ENCODE measurements at regions not wholly inside any gene's neighbourhood (a gene's known extent, or its start where the extent isn't known, plus 50 kb on each side); places are given as distances from the start of the nearest gene placed in this dataset.

DNA sequence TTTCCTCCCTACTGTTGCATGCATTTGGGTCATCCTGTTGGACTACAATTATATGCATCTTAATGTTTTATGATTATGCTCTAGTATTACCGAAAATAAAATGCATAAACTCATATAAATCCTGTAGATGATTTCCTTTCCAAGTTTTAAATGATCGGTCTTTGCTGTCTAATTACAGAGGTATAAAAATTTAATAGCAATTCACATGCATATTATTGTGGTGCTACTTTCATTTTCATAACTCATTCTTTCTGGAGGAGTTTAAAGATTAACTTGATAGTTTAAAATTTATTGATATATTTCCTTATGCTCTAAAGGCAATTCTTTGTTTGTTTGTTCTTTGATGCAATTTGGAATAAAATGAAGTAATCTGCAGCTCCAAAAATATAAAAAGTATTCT is 1475.1 kb downstream of the MAT2B start:
- ChIA-PET POLR2A (no interaction called here), CTCF (no interaction called here)
- Histone ChIP-seq H3K9ac (ENCODE audit: low read length) (no peak overlapping the region), H3K27ac (ENCODE audit: low read length in 2 of 2) (no peak overlapping the region), H3K4me2 (replicated peaks; ENCODE audit: low read depth, low read length, poor library complexity, severe bottlenecking) (no peak overlapping the region), H4K20me1 (ENCODE audit: control insufficient read depth, insufficient read depth, low read length, poor library complexity, severe bottlenecking) (no peaks in the 10 kb centered on the region), H3K4me3 (ENCODE audit: control extremely low read depth in 1 of 5, extremely low read depth in 1 of 5, insufficient read depth in 1 of 5, low read depth in 2 of 5, low read length in 4 of 5) (no peak overlapping the region), H2AFZ (ENCODE audit: insufficient read depth, low read depth, low read length, poor library complexity, severe bottlenecking) (no peak overlapping the region), H3K9me3 (ENCODE audit: control extremely low read depth in 1 of 3, control insufficient read depth in 2 of 3, insufficient read depth in 1 of 3, low read length in 2 of 3) (no peaks in the 10 kb centered on the region), H3K27me3 (replicated peaks in 1 of 4; ENCODE audit: control extremely low read depth in 1 of 4, control insufficient read depth in 3 of 4, insufficient read depth in 4 of 4, low read length in 3 of 4) (no peaks in the 10 kb centered on the region), H3K79me2 (ENCODE audit: control insufficient read depth, insufficient read depth, low read length) (no peaks in the 10 kb centered on the region), H3K36me3 (replicated peaks in 1 of 2; ENCODE audit: control extremely low read depth in 1 of 2, control insufficient read depth in 1 of 2, extremely low read depth in 1 of 2, insufficient read depth in 2 of 2, low read length in 1 of 2) (no peaks in the 10 kb centered on the region), H3K4me1 (ENCODE audit: control insufficient read depth in 2 of 2, insufficient read depth in 2 of 2, low read length in 2 of 2) (no peaks in the 10 kb centered on the region)
- no peak for TF ChIP-seq EZH2 (IDR thresholded peaks at IDR 0.05; ENCODE audit: borderline replicate concordance, insufficient read depth, low read depth, low read length, poor library complexity, severe bottlenecking)
- TF ChIP-seq, protein P1, sequence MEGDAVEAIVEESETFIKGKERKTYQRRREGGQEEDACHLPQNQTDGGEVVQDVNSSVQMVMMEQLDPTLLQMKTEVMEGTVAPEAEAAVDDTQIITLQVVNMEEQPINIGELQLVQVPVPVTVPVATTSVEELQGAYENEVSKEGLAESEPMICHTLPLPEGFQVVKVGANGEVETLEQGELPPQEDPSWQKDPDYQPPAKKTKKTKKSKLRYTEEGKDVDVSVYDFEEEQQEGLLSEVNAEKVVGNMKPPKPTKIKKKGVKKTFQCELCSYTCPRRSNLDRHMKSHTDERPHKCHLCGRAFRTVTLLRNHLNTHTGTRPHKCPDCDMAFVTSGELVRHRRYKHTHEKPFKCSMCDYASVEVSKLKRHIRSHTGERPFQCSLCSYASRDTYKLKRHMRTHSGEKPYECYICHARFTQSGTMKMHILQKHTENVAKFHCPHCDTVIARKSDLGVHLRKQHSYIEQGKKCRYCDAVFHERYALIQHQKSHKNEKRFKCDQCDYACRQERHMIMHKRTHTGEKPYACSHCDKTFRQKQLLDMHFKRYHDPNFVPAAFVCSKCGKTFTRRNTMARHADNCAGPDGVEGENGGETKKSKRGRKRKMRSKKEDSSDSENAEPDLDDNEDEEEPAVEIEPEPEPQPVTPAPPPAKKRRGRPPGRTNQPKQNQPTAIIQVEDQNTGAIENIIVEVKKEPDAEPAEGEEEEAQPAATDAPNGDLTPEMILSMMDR (IDR thresholded peaks at IDR 0.05): no peak
- no peak for ATAC-seq (ENCODE audit: low read depth)
- no CpG with 5 or more reads among the region's 2 CpGs for whole genome bisulfite sequencing (ENCODE audit: insufficient coverage)
- Mint-ChIP-seq H3K27ac (no peak overlapping the region), H3K27me3 (no peaks in the 10 kb centered on the region), H3K9me3 (ENCODE audit: insufficient read depth) (peaks cover 11% of the 10 kb centered on the region), H3K4me1 (no peaks in the 10 kb centered on the region), H3K4me3 (no peak overlapping the region)
- no peak for DNase-seq
- intact Hi-C loops (cut with micrococcal nuclease): no loop called here

DNA sequence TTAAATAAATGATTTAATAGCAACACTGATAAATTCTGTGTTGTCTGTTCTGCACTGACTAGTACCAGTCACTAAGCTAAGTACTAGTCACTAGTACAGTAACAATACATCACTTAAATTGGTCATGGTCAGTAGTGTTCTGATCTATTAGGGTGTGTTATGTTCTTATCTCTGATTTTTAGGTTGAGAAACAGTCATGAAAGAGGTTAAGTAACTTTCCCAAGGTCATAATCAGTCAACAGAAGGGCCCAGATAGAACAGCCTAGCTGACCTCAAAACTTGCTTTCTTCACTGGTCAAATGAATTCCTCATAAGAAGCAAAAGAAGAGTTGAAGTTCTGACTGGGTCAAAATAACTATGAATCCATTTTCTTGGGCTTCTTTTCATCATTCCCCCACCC is 1492.7 kb downstream of the MAT2B start:
- Mint-ChIP-seq H3K4me3 (no peak overlapping the region), H3K9me3 (ENCODE audit: insufficient read depth) (no peaks in the 10 kb centered on the region), H3K27me3 (no peaks in the 10 kb centered on the region), H3K4me1 (no peaks in the 10 kb centered on the region), H3K27ac (no peak overlapping the region)
- Histone ChIP-seq H3K27ac (ENCODE audit: low read length in 2 of 2) (no peak overlapping the region), H3K79me2 (ENCODE audit: control insufficient read depth, insufficient read depth, low read length) (no peaks in the 10 kb centered on the region), H2AFZ (ENCODE audit: insufficient read depth, low read depth, low read length, poor library complexity, severe bottlenecking) (no peak overlapping the region), H3K9me3 (ENCODE audit: control extremely low read depth in 1 of 3, control insufficient read depth in 2 of 3, insufficient read depth in 1 of 3, low read length in 2 of 3) (no peaks in the 10 kb centered on the region), H4K20me1 (ENCODE audit: control insufficient read depth, insufficient read depth, low read length, poor library complexity, severe bottlenecking) (no peaks in the 10 kb centered on the region), H3K9ac (ENCODE audit: low read length) (no peak overlapping the region), H3K27me3 (replicated peaks in 1 of 4; ENCODE audit: control extremely low read depth in 1 of 4, control insufficient read depth in 3 of 4, insufficient read depth in 4 of 4, low read length in 3 of 4) (no peaks in the 10 kb centered on the region), H3K4me1 (ENCODE audit: control insufficient read depth in 2 of 2, insufficient read depth in 2 of 2, low read length in 2 of 2) (no peaks in the 10 kb centered on the region), H3K36me3 (replicated peaks in 1 of 2; ENCODE audit: control extremely low read depth in 1 of 2, control insufficient read depth in 1 of 2, extremely low read depth in 1 of 2, insufficient read depth in 2 of 2, low read length in 1 of 2) (no peaks in the 10 kb centered on the region), H3K4me3 (ENCODE audit: control extremely low read depth in 1 of 5, extremely low read depth in 1 of 5, insufficient read depth in 1 of 5, low read depth in 2 of 5, low read length in 4 of 5) (no peak overlapping the region), H3K4me2 (replicated peaks; ENCODE audit: low read depth, low read length, poor library complexity, severe bottlenecking) (no peak overlapping the region)
- DNase-seq (no peak), ATAC-seq (ENCODE audit: low read depth) (no peak)
- intact Hi-C loops (cut with micrococcal nuclease): no loop called here
- ChIA-PET CTCF (no interaction called here), POLR2A (no interaction called here)
- no peak for TF ChIP-seq EZH2 (IDR thresholded peaks at IDR 0.05; ENCODE audit: borderline replicate concordance, insufficient read depth, low read depth, low read length, poor library complexity, severe bottlenecking)
- TF ChIP-seq, protein P1 (IDR thresholded peaks at IDR 0.05): no peak
